ENCODE measurements at regions not wholly inside any gene's neighbourhood (a gene's known extent, or its start where the extent isn't known, plus 50 kb on each side); places are given as distances from the start of the nearest gene placed in this dataset.

DNA sequence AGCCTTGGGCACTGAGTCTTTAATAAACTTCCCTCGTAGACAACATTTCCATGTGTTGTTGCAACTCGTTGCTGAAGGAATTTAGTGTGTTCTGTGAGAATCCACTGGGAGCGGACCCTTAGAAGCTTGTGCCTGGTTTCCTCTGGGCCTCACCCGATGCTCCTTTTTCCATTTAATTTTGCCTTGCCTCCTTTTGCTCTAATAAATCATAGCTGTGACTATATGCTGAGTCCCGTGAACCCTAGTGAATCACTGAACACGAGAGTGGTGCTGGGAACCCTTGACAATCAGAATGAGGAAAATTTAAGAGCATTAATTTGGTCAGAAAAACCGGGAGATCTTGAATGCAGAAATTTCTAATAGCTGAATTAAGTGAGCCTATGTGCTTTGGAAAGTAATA, 291.1 kb upstream of the ZNF608 start:
- H3K4me3 ChIP-seq = no peak overlapping the region
- ChIA-PET SMC1A (ENCODE audit: uncharacterized antibody, unreplicated experiment) (interaction anchor here (0.7 to 0.9 kb wide), 3 partner anchors 9 to 117 kb away, joined by 3 read pairs; no protein-coding TSS in a partner anchor), POLR2A (interaction anchor here (1.4 kb wide), 1 partner anchor 17 kb away, joined by 4 read pairs; no protein-coding TSS in a partner anchor), CTCF (interaction anchor here (1.1 kb wide), 1 partner anchor 14 kb away, joined by 3 read pairs; no protein-coding TSS in a partner anchor), RAD21 (ENCODE audit: unreplicated experiment) (no interaction called here)
- no peak for FAIRE-seq
- H3K4me2 ChIP-seq (ENCODE audit: control insufficient read depth, insufficient read depth) = no peak overlapping the region
- 91% methylated on average over 7 of the region's 7 CpGs for WGBS (ENCODE audit: insufficient coverage, insufficient replicate concordance, low lambda C conversion rate, missing lambda C conversion rate)
- no TSS peak for BruUV-seq (replicated peaks)
- ATAC-seq = no peak
- no peak for TF ChIP-seq EED (IDR thresholded peaks at IDR 0.05; ENCODE audit: low read depth)
- no peak for TF ChIP-seq RUNX3 (IDR thresholded peaks at IDR 0.05; ENCODE audit: low read length)
- no peak for TF ChIP-seq IKZF2 (IDR thresholded peaks at IDR 0.05)
- TF ChIP-seq TAF1 (IDR thresholded peaks at IDR 0.05; ENCODE audit: borderline replicate concordance, low read depth, low read length) = no peak
- TF ChIP-seq EZH2 (IDR thresholded peaks at IDR 0.05; ENCODE audit: borderline replicate concordance, control insufficient read depth, low read depth, low read length) = no peak
- TF ChIP-seq NR2C2 (IDR thresholded peaks at IDR 0.05; ENCODE audit: borderline replicate concordance, control insufficient read depth, insufficient read length, low read depth) = no peak
- no peak for TF ChIP-seq KLF5 (IDR thresholded peaks at IDR 0.05; ENCODE audit: partially characterized antibody)
- TF ChIP-seq HCFC1 (IDR thresholded peaks at IDR 0.05; ENCODE audit: low read length) = no peak
- TF ChIP-seq MTA2 (IDR thresholded peaks at IDR 0.05; ENCODE audit: low read depth) = no peak
- in situ Hi-C loops (cut with MboI) = no loop called here
- no peaks in the 10 kb centered on the region for H3K9me3 ChIP-seq (replicated peaks; ENCODE audit: control insufficient read depth, insufficient read depth, low read length)
- H3K36me3 ChIP-seq (ENCODE audit: control insufficient read depth in 2 of 2, insufficient read depth in 2 of 2, low read length in 1 of 2) = no peaks in the 10 kb centered on the region
- no peak overlapping the region for H2AFZ ChIP-seq (ENCODE audit: control insufficient read depth, low read depth, low read length)
- no peak overlapping the region for H3K9ac ChIP-seq (ENCODE audit: control insufficient read depth, insufficient read depth, low read length)
- no peaks in the 10 kb centered on the region; the same call in 1 of the 2 replicates for H3K4me1 ChIP-seq (ENCODE audit: control insufficient read depth, insufficient read depth, low read length)
- DNase-seq (ENCODE audit: low read depth, low spot score) = no peak
- intact Hi-C loops (cut with micrococcal nuclease; ENCODE audit: unreplicated experiment) = no loop called here
- H3K27me3 ChIP-seq (replicated peaks in 1 of 2; ENCODE audit: control insufficient read depth in 2 of 2, insufficient read depth in 2 of 2, low read length in 1 of 2) = no peaks in the 10 kb centered on the region
- H3K79me2 ChIP-seq (ENCODE audit: control insufficient read depth, insufficient read depth, low read length) = no peaks in the 10 kb centered on the region
- no peaks in the 10 kb centered on the region for H4K20me1 ChIP-seq (ENCODE audit: control insufficient read depth, insufficient read depth)
- no peak overlapping the region for H3K27ac ChIP-seq (ENCODE audit: control insufficient read depth, insufficient read depth)

DNA sequence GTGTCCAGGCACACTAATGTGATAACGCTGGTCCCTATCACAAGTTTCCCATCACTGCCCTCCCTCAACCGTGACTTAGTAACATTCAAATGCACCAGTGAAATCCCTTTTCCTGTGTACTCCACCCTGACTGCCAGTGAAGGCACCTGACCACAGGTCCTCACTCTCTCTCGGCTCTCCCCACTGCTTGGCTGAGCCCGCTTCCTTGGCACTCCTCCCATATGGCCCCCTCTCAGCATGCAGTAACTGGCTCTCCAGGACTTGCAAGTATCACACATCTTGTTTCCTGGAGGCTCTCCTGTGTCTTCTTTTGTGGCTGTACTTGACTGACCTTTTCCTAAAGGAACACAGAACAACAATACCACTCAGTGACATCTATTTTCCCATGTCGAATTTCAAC, 292.0 kb upstream of the ZNF608 start:
- no peak overlapping the region for H3K27ac ChIP-seq (ENCODE audit: control insufficient read depth, insufficient read depth)
- H3K4me1 ChIP-seq (ENCODE audit: control insufficient read depth, insufficient read depth, low read length) = no peaks in the 10 kb centered on the region; the same call in 1 of the 2 replicates
- H3K36me3 ChIP-seq (ENCODE audit: control insufficient read depth in 2 of 2, insufficient read depth in 2 of 2, low read length in 1 of 2) = no peaks in the 10 kb centered on the region
- no peaks in the 10 kb centered on the region for H3K79me2 ChIP-seq (ENCODE audit: control insufficient read depth, insufficient read depth, low read length)
- H3K4me2 ChIP-seq (ENCODE audit: control insufficient read depth, insufficient read depth) = no peak overlapping the region
- no TSS peak for BruUV-seq (replicated peaks)
- in situ Hi-C loops (cut with MboI) (no loop called here), intact Hi-C loops (cut with micrococcal nuclease; ENCODE audit: unreplicated experiment) (no loop called here)
- POLR2A ChIA-PET = interaction anchor here (1.4 kb wide), 1 partner anchor 18 kb away, joined by 4 read pairs; no protein-coding TSS in a partner anchor
- no peak for FAIRE-seq
- ATAC-seq = no peak
- no peak overlapping the region for H3K4me3 ChIP-seq
- no peaks in the 10 kb centered on the region for H3K27me3 ChIP-seq (replicated peaks in 1 of 2; ENCODE audit: control insufficient read depth in 2 of 2, insufficient read depth in 2 of 2, low read length in 1 of 2)
- H3K9me3 ChIP-seq (replicated peaks; ENCODE audit: control insufficient read depth, insufficient read depth, low read length) = no peaks in the 10 kb centered on the region
- CTCF ChIA-PET = interaction anchor here (1.1 kb wide), 1 partner anchor 13 kb away, joined by 3 read pairs; no protein-coding TSS in a partner anchor
- no peaks in the 10 kb centered on the region for H4K20me1 ChIP-seq (ENCODE audit: control insufficient read depth, insufficient read depth)
- no peak overlapping the region for H3K9ac ChIP-seq (ENCODE audit: control insufficient read depth, insufficient read depth, low read length)
- RAD21 ChIA-PET (ENCODE audit: unreplicated experiment) = no interaction called here
- DNase-seq (ENCODE audit: low read depth, low spot score) = no peak
- SMC1A ChIA-PET (ENCODE audit: uncharacterized antibody, unreplicated experiment) = interaction anchor here (0.9 kb wide), 2 partner anchors 34 to 118 kb away, joined by 3 read pairs; no protein-coding TSS in a partner anchor
- 72% methylated on average over 5 of the region's 5 CpGs for WGBS (ENCODE audit: insufficient coverage, insufficient replicate concordance, low lambda C conversion rate, missing lambda C conversion rate)
- H2AFZ ChIP-seq (ENCODE audit: control insufficient read depth, low read depth, low read length) = no peak overlapping the region
- TF ChIP-seq SIN3A (IDR thresholded peaks at IDR 0.05; ENCODE audit: low read depth, low read length) (no peak), CREM (IDR thresholded peaks at IDR 0.05; ENCODE audit: low read depth) (no peak), ZNF217 (IDR thresholded peaks at IDR 0.05) (no peak), TCF7 (IDR thresholded peaks at IDR 0.05; ENCODE audit: borderline replicate concordance) (no peak), NBN (IDR thresholded peaks at IDR 0.05) (no peak), RUNX3 (IDR thresholded peaks at IDR 0.05; ENCODE audit: low read length) (no peak), PML (IDR thresholded peaks at IDR 0.05; ENCODE audit: low read length) (no peak)
- TF ChIP-seq, protein P1, sequence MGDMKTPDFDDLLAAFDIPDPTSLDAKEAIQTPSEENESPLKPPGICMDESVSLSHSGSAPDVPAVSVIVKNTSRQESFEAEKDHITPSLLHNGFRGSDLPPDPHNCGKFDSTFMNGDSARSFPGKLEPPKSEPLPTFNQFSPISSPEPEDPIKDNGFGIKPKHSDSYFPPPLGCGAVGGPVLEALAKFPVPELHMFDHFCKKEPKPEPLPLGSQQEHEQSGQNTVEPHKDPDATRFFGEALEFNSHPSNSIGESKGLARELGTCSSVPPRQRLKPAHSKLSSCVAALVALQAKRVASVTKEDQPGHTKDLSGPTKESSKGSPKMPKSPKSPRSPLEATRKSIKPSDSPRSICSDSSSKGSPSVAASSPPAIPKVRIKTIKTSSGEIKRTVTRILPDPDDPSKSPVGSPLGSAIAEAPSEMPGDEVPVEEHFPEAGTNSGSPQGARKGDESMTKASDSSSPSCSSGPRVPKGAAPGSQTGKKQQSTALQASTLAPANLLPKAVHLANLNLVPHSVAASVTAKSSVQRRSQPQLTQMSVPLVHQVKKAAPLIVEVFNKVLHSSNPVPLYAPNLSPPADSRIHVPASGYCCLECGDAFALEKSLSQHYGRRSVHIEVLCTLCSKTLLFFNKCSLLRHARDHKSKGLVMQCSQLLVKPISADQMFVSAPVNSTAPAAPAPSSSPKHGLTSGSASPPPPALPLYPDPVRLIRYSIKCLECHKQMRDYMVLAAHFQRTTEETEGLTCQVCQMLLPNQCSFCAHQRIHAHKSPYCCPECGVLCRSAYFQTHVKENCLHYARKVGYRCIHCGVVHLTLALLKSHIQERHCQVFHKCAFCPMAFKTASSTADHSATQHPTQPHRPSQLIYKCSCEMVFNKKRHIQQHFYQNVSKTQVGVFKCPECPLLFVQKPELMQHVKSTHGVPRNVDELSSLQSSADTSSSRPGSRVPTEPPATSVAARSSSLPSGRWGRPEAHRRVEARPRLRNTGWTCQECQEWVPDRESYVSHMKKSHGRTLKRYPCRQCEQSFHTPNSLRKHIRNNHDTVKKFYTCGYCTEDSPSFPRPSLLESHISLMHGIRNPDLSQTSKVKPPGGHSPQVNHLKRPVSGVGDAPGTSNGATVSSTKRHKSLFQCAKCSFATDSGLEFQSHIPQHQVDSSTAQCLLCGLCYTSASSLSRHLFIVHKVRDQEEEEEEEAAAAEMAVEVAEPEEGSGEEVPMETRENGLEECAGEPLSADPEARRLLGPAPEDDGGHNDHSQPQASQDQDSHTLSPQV (IDR thresholded peaks at IDR 0.05) = no peak

All from GM12878 (cell line).